ENCODE measurements at regions not wholly inside any gene's neighbourhood (a gene's known extent, or its start where the extent isn't known, plus 50 kb on each side); places are given as distances from the start of the nearest gene placed in this dataset.

DNA sequence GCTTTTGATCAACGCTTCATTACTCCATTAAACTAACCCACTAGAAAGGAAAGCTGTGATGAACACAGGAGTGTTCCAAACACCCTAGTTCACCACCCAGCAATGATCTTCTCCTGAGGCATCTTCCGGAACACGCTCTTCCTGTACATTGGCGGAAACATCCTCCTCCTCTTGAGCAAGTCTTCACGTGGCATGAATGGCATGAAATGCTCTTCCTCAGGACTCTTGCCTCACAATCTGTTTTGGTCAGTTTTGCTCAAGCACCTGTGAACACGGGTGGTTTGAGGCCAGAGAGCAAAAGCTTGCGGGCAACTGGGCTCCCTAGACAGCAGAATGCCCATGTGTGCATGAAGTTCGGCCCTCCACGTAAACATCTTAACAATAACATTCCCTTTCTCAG, 734.2 kb upstream of the SALL3 start:
- TF ChIP-seq POLR2A (IDR thresholded peaks at IDR 0.05; ENCODE audit: low read length) = no peak
- TF ChIP-seq GATA1 (IDR thresholded peaks at IDR 0.05; ENCODE audit: low read depth, low read length) = no peak

Data from erythroblast (primary cell).